ENCODE measurements at regions not wholly inside any gene's neighbourhood (a gene's known extent, or its start where the extent isn't known, plus 50 kb on each side); places are given as distances from the start of the nearest gene placed in this dataset.
"Not testable (repeated sequence)": the region's sequence is repeated elsewhere in the genome, so short reads cannot be mapped to it uniquely, and the experiment has no call there.

GRCh38 chr2:126224776-126225175, 431.2 kb upstream of the GYPC start:
- DNase-seq (ENCODE audit: low spot score) = no peak

- peak; percentile 35 for DNase-seq (ENCODE audit: low spot score)
Observed at GRCh38 chr2:126227250-126227649, 428.7 kb upstream of the GYPC start.

- no peak for DNase-seq (ENCODE audit: low spot score)
Observed at GRCh38 chr2:126228531-126228930, 427.4 kb upstream of the GYPC start.

- DNase-seq (ENCODE audit: low spot score) = no peak
Observed at GRCh38 chr2:126238251-126238650, 417.7 kb upstream of the GYPC start.

GRCh38 chr2:126239320-126239955, 416.5 kb upstream of the GYPC start:
- DNase-seq (ENCODE audit: low spot score) = no peak

GRCh38 chr2:126241001-126241400, 415.0 kb upstream of the GYPC start:
- no peak for DNase-seq (ENCODE audit: low spot score)

- DNase-seq (ENCODE audit: low spot score) = no peak
Observed at GRCh38 chr2:126241411-126241810, 414.5 kb upstream of the GYPC start.

- DNase-seq (ENCODE audit: low spot score) = peak; percentile 74
Observed at GRCh38 chr2:126244937-126245336, 411.0 kb upstream of the GYPC start.

- DNase-seq (ENCODE audit: low spot score) = no peak
Observed at GRCh38 chr2:126253669-126254068, 402.3 kb upstream of the GYPC start.

GRCh38 chr2:126264625-126265024, 391.3 kb upstream of the GYPC start:
- DNase-seq (ENCODE audit: low spot score) = no peak

- no peak for DNase-seq (ENCODE audit: low spot score)
Observed at GRCh38 chr2:126269911-126270310, 386.0 kb upstream of the GYPC start.

GRCh38 chr2:126270587-126270986, 385.4 kb upstream of the GYPC start:
- DNase-seq (ENCODE audit: low spot score) = no peak

GRCh38 chr2:126272401-126272800, 383.6 kb upstream of the GYPC start:
- no peak for DNase-seq (ENCODE audit: low spot score)

- no peak for DNase-seq (ENCODE audit: low spot score)
Observed at GRCh38 chr2:126275098-126275497, 380.9 kb upstream of the GYPC start.

- not testable (repeated sequence) for DNase-seq (ENCODE audit: low spot score)
Observed at GRCh38 chr2:126276268-126276667, 379.7 kb upstream of the GYPC start.

GRCh38 chr2:126288362-126288761, 367.6 kb upstream of the GYPC start:
- DNase-seq (ENCODE audit: low spot score) = no peak

GRCh38 chr2:126293962-126294361, 362.0 kb upstream of the GYPC start:
- not testable (repeated sequence) for DNase-seq (ENCODE audit: low spot score)

GRCh38 chr2:126299469-126299976, 356.4 kb upstream of the GYPC start:
- DNase-seq (ENCODE audit: low spot score) = no peak

- no peak for DNase-seq (ENCODE audit: low spot score)
Observed at GRCh38 chr2:126300348-126300747, 355.6 kb upstream of the GYPC start.

- peak; percentile 7 for DNase-seq (ENCODE audit: low spot score)
Observed at GRCh38 chr2:126302043-126302442, 353.9 kb upstream of the GYPC start.

GRCh38 chr2:126303113-126303512, 352.8 kb upstream of the GYPC start:
- no peak for DNase-seq (ENCODE audit: low spot score)

GRCh38 chr2:126304154-126304553, 351.8 kb upstream of the GYPC start:
- DNase-seq (ENCODE audit: low spot score) = no peak

- no peak for DNase-seq (ENCODE audit: low spot score)
Observed at GRCh38 chr2:126306539-126306938, 349.4 kb upstream of the GYPC start.

- no peak for DNase-seq (ENCODE audit: low spot score)
Observed at GRCh38 chr2:126307740-126308139, 348.2 kb upstream of the GYPC start.
